NT2/D1 (cell line): ENCODE measurements at regions not wholly inside any gene's neighbourhood (a gene's known extent, or its start where the extent isn't known, plus 50 kb on each side); places are given as distances from the start of the nearest gene placed in this dataset.

ENCODE experiments used
- SUZ12 ChIP-seq: IDR thresholded peaks from 2 replicates; pipeline ENCODE4 v1.6.1; 2011; ENCODE audit not compliant: insufficient read length, insufficient read depth; ENCODE audit errors: extremely low read depth
- ZNF274 ChIP-seq: IDR thresholded peaks from 2 replicates; pipeline ENCODE4 v1.6.1; 2011; ENCODE audit warnings: mild to moderate bottlenecking, low read depth, low read length

- TF ChIP-seq SUZ12, result no peak
- TF ChIP-seq ZNF274, result no peak
Observed at GRCh38 chr2:220410296-220410695, 782.9 kb downstream of the SLC4A3 start.
